IMR-90 (cell line): ENCODE measurements at regions not wholly inside any gene's neighbourhood (a gene's known extent, or its start where the extent isn't known, plus 50 kb on each side); places are given as distances from the start of the nearest gene placed in this dataset.

ENCODE experiments used
- ATAC-seq: fragments of 200-7000 bp; cut with Tn5 transposase; 2 replicates; pipeline ENCODE4 v1.9.1; 2020; ENCODE audit warnings: low read depth, mild to moderate bottlenecking, moderate library complexity
- BruUV-seq: library from RNA; stranded (reverse); fragments of 400-500 nt; replicated peaks from 2 replicates; lab custom pipeline; 2021; lab: Mats Ljungman, UMichigan
- CTCF ChIA-PET: fragments of 300-600 bp; formaldehyde crosslinking; extraction: SDS; loops from one replicate; lab custom pipeline; 2021; ENCODE audit warnings: antibody characterized with exemption; lab: Yijun Ruan, JAX
- POLR2A ChIA-PET: fragments of 300-600 bp; sonication (Branson Sonifier 250); formaldehyde crosslinking; loops from one replicate; lab custom pipeline; 2022; ENCODE audit warnings: antibody characterized with exemption; ENCODE audit not compliant: unreplicated experiment; lab: Charles Lee
- DNase-seq: peaks from one replicate; pipeline ENCODE4 v3.0.0; 2013
- H2AFZ ChIP-seq: replicated peaks from 2 replicates; pipeline ENCODE3; 2013; ENCODE audit warnings: low read length, mild to moderate bottlenecking; ENCODE audit not compliant: poor library complexity
- H2AK5ac ChIP-seq: 2 replicates; pipeline ENCODE4 v1.6.1; 2013; ENCODE audit warnings: low read depth, low read length, inconsistent platforms
- H2AK9ac ChIP-seq: replicated peaks from 2 replicates; pipeline ENCODE3; 2013; ENCODE audit warnings: mild to moderate bottlenecking, low read depth, low read length, moderate library complexity; ENCODE audit not compliant: poor library complexity
- H2BK120ac ChIP-seq: 2 replicates; pipeline ENCODE4 v1.6.1; 2013; ENCODE audit warnings: low read depth, low read length, inconsistent platforms
- H2BK15ac ChIP-seq: 3 replicates; pipeline ENCODE4 v1.6.1; 2013; ENCODE audit warnings: low read depth, low read length, inconsistent platforms
- H2BK20ac ChIP-seq: 2 replicates; pipeline ENCODE4 v1.6.1; 2013; ENCODE audit warnings: low read depth, mild to moderate bottlenecking, inconsistent platforms, low read length, moderate library complexity
- H2BK5ac ChIP-seq: 2 replicates; pipeline ENCODE4 v1.6.1; 2013; ENCODE audit warnings: mild to moderate bottlenecking, low read depth, low read length, inconsistent platforms; ENCODE audit not compliant: poor library complexity, severe bottlenecking
- H3K14ac ChIP-seq: replicated peaks from 2 replicates; pipeline ENCODE4 v1.6.1; 2013; ENCODE audit warnings: low read depth, low read length, inconsistent platforms
- H3K18ac ChIP-seq: 2 replicates; pipeline ENCODE4 v1.6.1; 2013; ENCODE audit warnings: low read depth, low read length, control low read depth
- H3K23ac ChIP-seq: 2 replicates; pipeline ENCODE4 v1.6.1; 2013; ENCODE audit warnings: low read depth, low read length, inconsistent platforms
- H3K27ac ChIP-seq: 2 replicates; pipeline ENCODE4 v1.5.1; 2013; ENCODE audit warnings: mild to moderate bottlenecking, control low read depth, low read length; ENCODE audit not compliant: insufficient read depth
- H3K27me3 ChIP-seq: 2 replicates; pipeline ENCODE4 v1.6.1; 2013; ENCODE audit warnings: low read length; ENCODE audit not compliant: control insufficient read depth, insufficient read depth
- H3K36me3 ChIP-seq: 2 replicates; pipeline ENCODE4 v1.6.1; 2013; ENCODE audit warnings: low read length, mixed read lengths; ENCODE audit not compliant: control insufficient read depth, insufficient read depth
- H3K4ac ChIP-seq: 2 replicates; pipeline ENCODE4 v1.6.1; 2013; ENCODE audit warnings: low read depth, low read length, inconsistent platforms
- H3K4me1 ChIP-seq: 2 replicates; pipeline ENCODE4 v1.6.1; 2013; ENCODE audit warnings: low read length, mixed read lengths; ENCODE audit not compliant: control insufficient read depth, insufficient read depth
- H3K4me2 ChIP-seq: 2 replicates; pipeline ENCODE4 v1.6.1; 2013; ENCODE audit warnings: low read depth, mild to moderate bottlenecking, control low read depth, low read length, moderate library complexity
- H3K4me3 ChIP-seq: 2 replicates; pipeline ENCODE4 v1.5.1; 2013; ENCODE audit warnings: low read depth, mild to moderate bottlenecking, control low read depth, low read length, moderate library complexity; ENCODE audit not compliant: insufficient read depth
- H3K56ac ChIP-seq: 2 replicates; pipeline ENCODE4 v1.6.1; 2013; ENCODE audit warnings: low read length, inconsistent platforms; ENCODE audit not compliant: insufficient read depth; ENCODE audit errors: extremely low read depth
- H3K79me1 ChIP-seq, 2 experiments: 2 replicates each; pipeline ENCODE4 v1.6.1; 2013; ENCODE audit warnings: low read length in 2 of 2, inconsistent platforms in 1 of 2, low read depth in 1 of 2
- H3K9ac ChIP-seq: 2 replicates; pipeline ENCODE4 v1.6.1; 2013; ENCODE audit warnings: low read depth, low read length, control low read depth
- H3K9me1 ChIP-seq: 2 replicates; pipeline ENCODE4 v1.6.1; 2013; ENCODE audit warnings: low read length, inconsistent platforms; ENCODE audit not compliant: insufficient read depth
- H3K9me3 ChIP-seq: 2 replicates; pipeline ENCODE4 v1.6.1; 2013; ENCODE audit warnings: low read length; ENCODE audit not compliant: control insufficient read depth, insufficient read depth
- H4K20me1 ChIP-seq: 2 replicates; pipeline ENCODE4 v1.6.1; 2013; ENCODE audit warnings: low read length, inconsistent platforms; ENCODE audit not compliant: insufficient read depth
- H4K5ac ChIP-seq: 2 replicates; pipeline ENCODE4 v1.6.1; 2013; ENCODE audit warnings: mild to moderate bottlenecking, low read depth, low read length, control low read depth
- H4K8ac ChIP-seq, 2 experiments: 2 replicates each; pipeline ENCODE4 v1.6.1; 2013; ENCODE audit warnings: low read depth in 2 of 2, low read length in 2 of 2, control low read depth in 1 of 2, inconsistent platforms in 1 of 2
- H4K91ac ChIP-seq: 2 replicates; pipeline ENCODE4 v1.6.1; 2013; ENCODE audit warnings: low read depth, low read length, inconsistent platforms; ENCODE audit not compliant: insufficient read depth
- BHLHE40 ChIP-seq: fragments of 150-350 bp; IDR thresholded peaks from 2 replicates; pipeline ENCODE4 v1.6.1; 2016; ENCODE audit warnings: mild to moderate bottlenecking, low read depth, low read length
- CEBPB ChIP-seq: IDR thresholded peaks from 2 replicates; pipeline ENCODE4 v1.6.1; 2012; ENCODE audit warnings: low read depth, low read length, improper control_type of control experiment
- CHD1 ChIP-seq: IDR thresholded peaks from 2 replicates; pipeline ENCODE4 v1.6.1; 2012; ENCODE audit warnings: low read depth, low read length, improper control_type of control experiment
- CTCF ChIP-seq: conservative IDR thresholded peaks from 2 replicates; pipeline ENCODE4 v1.5.1; 2012; ENCODE audit warnings: mild to moderate bottlenecking, low read depth, low read length, improper control_type of control experiment
- ELK1 ChIP-seq: fragments of 150-350 bp; IDR thresholded peaks from 2 replicates; pipeline ENCODE4 v1.6.1; 2016; ENCODE audit warnings: low read depth, mild to moderate bottlenecking, low read length, moderate library complexity, borderline replicate concordance
- FOS ChIP-seq: fragments of 150-350 bp; IDR thresholded peaks from 2 replicates; pipeline ENCODE4 v1.6.1; 2016; ENCODE audit warnings: low read depth, low read length
- MAFK ChIP-seq: IDR thresholded peaks from 2 replicates; pipeline ENCODE4 v1.6.1; 2012; ENCODE audit warnings: low read depth, low read length, improper control_type of control experiment
- MAZ ChIP-seq: IDR thresholded peaks from 2 replicates; pipeline ENCODE4 v1.6.1; 2012; ENCODE audit warnings: low read depth, mild to moderate bottlenecking, low read length, improper control_type of control experiment, moderate library complexity, borderline replicate concordance
- MXI1 ChIP-seq: IDR thresholded peaks from 2 replicates; pipeline ENCODE4 v1.6.1; 2012; ENCODE audit warnings: low read depth, mild to moderate bottlenecking, low read length, moderate library complexity, borderline replicate concordance
- NFE2L2 ChIP-seq: fragments of 150-350 bp; IDR thresholded peaks from 2 replicates; pipeline ENCODE4 v1.6.1; 2016; ENCODE audit warnings: low read depth, mild to moderate bottlenecking, low read length
- POLR2A ChIP-seq: IDR thresholded peaks from 2 replicates; pipeline ENCODE4 v1.6.1; 2012; ENCODE audit warnings: mild to moderate bottlenecking, low read depth, low read length
- RAD21 ChIP-seq: IDR thresholded peaks from 2 replicates; pipeline ENCODE4 v1.6.1; 2012; ENCODE audit warnings: low read length, improper control_type of control experiment
- RCOR1 ChIP-seq: IDR thresholded peaks from 2 replicates; pipeline ENCODE4 v1.6.1; 2012; ENCODE audit warnings: mild to moderate bottlenecking, low read length, improper control_type of control experiment; ENCODE audit not compliant: insufficient replicate concordance
- RFX5 ChIP-seq: IDR thresholded peaks from 2 replicates; pipeline ENCODE4 v1.8.0; 2012; ENCODE audit warnings: low read depth, mild to moderate bottlenecking, low read length, moderate library complexity
- SMC3 ChIP-seq: fragments of 150-350 bp; IDR thresholded peaks from 2 replicates; pipeline ENCODE4 v1.6.1; 2016; ENCODE audit warnings: low read depth, mild to moderate bottlenecking, antibody characterized with exemption, low read length, moderate library complexity
- USF2 ChIP-seq: fragments of 150-350 bp; IDR thresholded peaks from 2 replicates; pipeline ENCODE4 v1.6.1; 2017; ENCODE audit warnings: mild to moderate bottlenecking, antibody characterized with exemption, low read length, low read depth
- dilution Hi-C: fragments of 300-500 bp; cut with HindIII; formaldehyde crosslinking; loops from one replicate; pipeline ENCODE4 v1.14.3; 2018; ENCODE audit warnings: low sequenced_read_pairs; ENCODE audit not compliant: unreplicated experiment
- in situ Hi-C: fragments of 300-500 bp; cut with MboI; formaldehyde crosslinking; loops from 3 replicates; pipeline ENCODE4 v1.14.3; 2019; ENCODE audit warnings: low sequenced_read_pairs, inconsistent platforms, mixed read lengths
- intact Hi-C: fragments of 100-400 bp; cut with micrococcal nuclease; formaldehyde crosslinking; loops from 2 replicates; pipeline ENCODE4 v1.10.0; 2022

GRCh38 chr10:83310688-83311087 is 828.6 kb upstream of the GHITM start:
- Histone ChIP-seq H4K20me1 (no peaks in the 10 kb centered on the region), H3K27me3 (no peaks in the 10 kb centered on the region), H3K4me3 (no peak overlapping the region), H3K18ac (no peak overlapping the region), H4K5ac (no peak overlapping the region), H3K9me1 (no peaks in the 10 kb centered on the region), H3K27ac (no peak overlapping the region), H3K4me1 (no peaks in the 10 kb centered on the region), H2AFZ (no peak overlapping the region), H3K14ac (no peak overlapping the region), H4K91ac (no peak overlapping the region), H4K8ac (no peak overlapping the region), H2BK15ac (no peak overlapping the region), H2AK9ac (no peak overlapping the region), H2BK120ac (no peak overlapping the region), H3K9me3 (peaks cover 13% of the 10 kb centered on the region), H2BK20ac (no peak overlapping the region), H2AK5ac (no peak overlapping the region), H3K56ac (no peak overlapping the region), H3K4me2 (no peak overlapping the region), H2BK5ac (no peak overlapping the region), H3K23ac (no peak overlapping the region), H3K36me3 (no peaks in the 10 kb centered on the region), H3K4ac (no peak overlapping the region), H3K9ac (no peak overlapping the region), H3K79me1 (no peaks in the 10 kb centered on the region)
- ATAC-seq (no peak), DNase-seq (no peak)
- ChIA-PET POLR2A (no interaction called here), CTCF (no interaction called here)
- no TSS peak for BruUV-seq
- TF ChIP-seq RAD21 (no peak), MAFK (no peak), RCOR1 (no peak), POLR2A (no peak), FOS (no peak), SMC3 (no peak), CHD1 (no peak), NFE2L2 (no peak), MAZ (no peak), CEBPB (no peak), CTCF (no peak), ELK1 (no peak), RFX5 (no peak), MXI1 (no peak), USF2 (no peak), BHLHE40 (no peak)
- dilution Hi-C loops: no loop called here
- in situ Hi-C loops: no loop called here
- intact Hi-C loops: no loop called here
